NCI-H2081 treated with DMSO at 0.1 percent for 48 hours (cell line): ENCODE measurements at regions not wholly inside any gene's neighbourhood (a gene's known extent, or its start where the extent isn't known, plus 50 kb on each side); places are given as distances from the start of the nearest gene placed in this dataset.
"Not testable (repeated sequence)": the region's sequence is repeated elsewhere in the genome, so short reads cannot be mapped to it uniquely, and the experiment has no call there.

Experiments used
- DNase-seq: peaks from one replicate; lab custom pipeline; 2025; lab: John Stamatoyannopoulos, UW

DNA sequence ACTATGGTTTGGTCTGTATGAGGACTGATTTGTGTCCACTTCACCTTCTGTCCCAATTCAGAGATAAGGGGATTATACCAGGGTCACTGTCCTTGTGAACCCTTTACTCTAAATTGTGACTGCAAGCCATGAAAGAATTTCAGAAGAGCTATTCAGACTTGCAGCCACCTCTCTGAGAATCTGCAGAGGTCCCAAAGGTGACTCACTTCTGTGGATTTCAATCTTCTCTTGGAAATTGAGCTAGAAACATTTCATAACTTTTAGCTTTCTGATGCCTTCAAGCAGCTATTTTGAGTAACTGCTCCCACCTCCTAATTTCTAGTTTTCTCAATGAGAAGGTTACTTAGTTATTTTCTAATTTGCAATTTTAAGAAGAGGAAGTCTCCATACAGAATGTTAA is 1242.4 kb upstream of the ACVR2A start:
- DNase-seq = no peak

DNA sequence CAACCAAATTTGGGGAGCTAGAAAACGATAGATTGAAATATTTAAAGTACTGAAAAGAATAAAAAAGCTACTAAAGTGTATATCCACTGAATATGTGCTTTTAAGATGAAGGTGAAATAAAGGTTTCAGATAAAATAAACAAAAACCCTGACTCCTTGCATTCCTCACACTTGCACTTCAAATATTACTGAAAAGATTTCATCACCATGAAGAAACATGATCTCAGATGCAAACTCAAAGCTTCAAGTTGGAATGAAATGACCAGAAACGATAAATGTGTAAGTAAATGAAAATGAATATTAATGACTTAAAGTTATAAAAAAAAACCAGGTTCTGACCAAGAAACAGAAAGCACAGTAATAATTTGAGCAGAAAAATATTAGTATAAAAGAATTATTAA is 1246.0 kb upstream of the ACVR2A start:
- no peak for DNase-seq

DNA sequence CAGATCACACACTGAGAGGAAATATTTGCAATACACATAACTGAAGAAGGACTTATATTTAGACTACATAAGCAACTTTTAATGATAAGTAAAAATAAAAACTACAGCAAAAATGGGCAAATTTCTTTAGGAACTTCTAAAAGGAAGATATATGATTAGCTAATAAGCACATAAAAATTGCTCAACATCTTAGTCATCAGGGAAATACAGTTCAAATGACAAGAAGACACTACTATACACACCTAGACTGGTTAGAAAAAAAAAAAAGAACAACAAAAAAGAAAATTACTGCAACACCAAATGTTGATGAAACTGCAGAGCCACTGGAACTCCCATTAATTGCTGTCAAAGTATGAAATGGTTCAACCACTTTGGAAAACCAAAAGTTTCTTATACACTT is 1247.5 kb upstream of the ACVR2A start:
- DNase-seq = no peak

DNA sequence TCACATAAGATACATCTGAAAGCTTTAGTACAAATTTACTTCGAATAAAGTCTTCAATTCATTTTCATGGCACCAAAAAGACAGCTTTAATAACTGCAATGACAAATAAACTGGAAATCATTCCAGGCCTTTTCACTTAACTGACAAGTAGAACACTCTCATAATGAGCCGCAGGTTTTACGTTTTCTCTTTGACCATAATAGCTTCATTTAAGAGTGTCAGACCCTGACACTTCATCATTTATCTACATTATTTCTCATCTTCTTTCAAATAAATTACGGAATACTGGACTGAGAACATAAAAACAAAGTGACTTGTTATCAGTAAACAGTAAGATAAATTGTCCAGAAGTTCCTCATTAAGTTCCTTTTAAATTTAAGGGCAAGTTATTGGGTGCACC is 1252.9 kb upstream of the ACVR2A start:
- DNase-seq = no peak

DNA sequence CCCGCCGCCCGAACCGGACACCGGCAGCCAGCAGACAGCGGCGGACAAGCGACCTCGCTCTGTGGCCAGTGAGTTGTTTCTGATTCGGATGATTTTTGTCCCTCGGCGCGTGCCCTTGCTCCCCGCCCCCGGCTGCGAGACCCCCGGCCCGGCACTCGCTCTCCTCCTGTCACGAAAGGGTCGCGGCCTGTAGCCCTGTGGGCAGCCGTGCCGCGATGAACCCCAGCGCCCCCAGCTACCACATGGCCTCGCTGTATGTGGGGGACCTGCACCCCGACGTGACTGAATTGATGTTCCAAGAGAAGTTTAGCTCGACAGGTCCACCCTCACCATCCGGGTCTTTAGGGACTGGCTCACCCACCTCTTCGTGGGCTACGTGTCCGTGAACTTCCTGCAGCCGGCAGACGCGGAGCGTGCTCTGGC is 1257.5 kb upstream of the ACVR2A start:
- no peak for DNase-seq

DNA sequence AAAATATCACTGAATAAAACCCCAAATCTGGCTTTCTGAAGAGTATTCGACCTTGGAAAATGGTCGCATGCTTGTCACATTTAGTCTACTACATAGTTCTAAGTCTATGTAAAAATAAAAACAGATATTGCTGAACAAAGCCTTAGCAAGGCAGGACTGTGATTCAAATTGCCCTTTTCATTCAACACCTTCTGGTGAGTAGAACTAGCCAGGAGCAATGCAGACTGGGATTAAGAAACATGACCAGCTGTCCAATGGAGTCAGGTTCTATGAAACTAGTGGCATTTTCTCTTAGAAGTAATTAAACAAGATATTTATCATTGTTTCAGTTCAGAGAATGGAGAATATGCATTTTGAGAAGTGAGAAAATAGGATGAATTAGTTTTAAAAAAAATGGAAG is 1260.5 kb upstream of the ACVR2A start:
- no peak for DNase-seq

DNA sequence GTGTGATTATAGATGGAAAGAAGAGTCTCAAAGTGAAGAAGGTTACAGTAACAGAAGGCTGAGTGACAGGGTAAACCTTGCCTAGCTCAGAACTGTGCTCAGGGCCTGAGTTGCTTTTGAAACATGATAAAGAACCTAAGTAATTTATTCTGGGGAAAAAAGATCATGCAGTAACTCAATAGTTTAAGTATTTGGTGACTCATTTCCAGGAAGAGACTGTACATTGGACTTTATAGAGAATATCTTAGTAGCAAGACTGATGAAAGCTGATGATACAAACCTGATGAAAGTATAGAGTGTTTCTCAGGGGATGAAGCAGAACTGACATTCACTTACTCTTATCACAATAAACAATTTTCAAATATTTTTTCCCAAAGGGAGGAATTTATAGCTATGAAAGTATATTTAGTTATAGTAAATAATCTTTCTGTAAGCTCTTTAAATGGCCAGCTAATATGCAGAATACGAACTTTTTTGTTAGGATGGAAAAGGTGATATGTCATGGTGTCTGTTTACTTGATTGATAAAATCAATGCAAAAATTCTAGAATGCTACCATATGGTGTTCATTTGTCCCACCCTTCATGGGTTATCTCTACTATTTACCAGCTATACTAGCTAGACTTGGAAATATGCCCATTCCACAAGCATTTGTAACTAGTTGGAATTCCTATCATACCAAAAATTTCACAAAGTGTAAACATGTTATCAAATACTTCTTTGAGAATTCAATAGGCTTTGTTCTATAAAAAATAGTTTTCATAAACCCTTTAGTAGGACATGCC is 1265.5 kb upstream of the ACVR2A start:
- DNase-seq = no peak

DNA sequence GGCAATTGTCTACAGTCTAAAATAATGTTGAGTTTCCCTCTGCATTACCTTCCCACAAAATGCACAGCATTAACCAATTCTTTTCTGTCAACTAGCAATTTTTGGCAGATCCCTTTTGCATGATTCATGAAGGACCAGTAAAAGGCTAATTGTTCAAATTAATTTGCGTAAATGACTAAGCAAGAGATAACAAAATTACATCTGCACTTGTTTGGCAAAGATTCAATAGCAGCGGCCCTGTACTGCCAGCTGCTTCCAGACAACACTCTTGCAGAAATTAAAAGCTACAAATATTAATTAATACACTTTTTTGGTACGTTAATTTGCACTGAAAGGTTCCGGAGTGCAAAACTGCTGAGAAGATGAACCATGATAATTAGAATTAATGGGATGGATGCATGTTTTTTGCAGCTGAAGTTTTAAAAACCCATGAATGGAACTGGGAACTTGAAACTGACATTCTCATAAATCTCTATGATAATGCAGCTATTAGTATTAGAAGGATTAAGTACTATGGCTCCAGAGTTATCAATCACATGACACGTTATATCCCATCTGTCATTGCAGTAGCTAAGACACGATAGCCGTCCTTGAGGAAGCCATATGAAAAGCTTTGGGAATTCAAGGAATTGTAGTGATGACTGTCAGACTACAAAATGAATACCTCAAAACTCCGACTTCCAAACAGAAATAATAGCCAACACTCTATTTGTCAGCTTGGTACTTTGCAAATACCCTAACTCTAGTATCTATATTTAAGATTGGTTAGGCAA is 1268.3 kb upstream of the ACVR2A start:
- no peak for DNase-seq

DNA sequence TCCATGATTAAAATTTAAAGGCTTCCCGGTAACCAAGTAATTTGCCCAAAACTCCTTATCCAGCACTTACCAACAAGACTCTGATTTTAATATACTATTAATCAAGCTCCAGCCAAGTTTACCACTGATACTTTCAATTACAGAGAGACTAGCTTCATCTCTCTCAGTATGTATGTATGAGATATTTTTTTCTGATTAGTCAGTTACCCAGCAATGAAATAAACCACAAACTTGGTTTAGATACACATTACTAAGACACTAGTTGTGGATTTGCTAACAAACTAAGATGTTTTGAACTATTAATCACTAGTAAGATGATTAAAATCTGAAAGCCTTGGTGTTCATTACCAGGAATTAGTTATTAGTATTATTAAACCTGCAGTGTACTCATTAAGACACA is 1272.2 kb upstream of the ACVR2A start:
- no peak for DNase-seq

DNA sequence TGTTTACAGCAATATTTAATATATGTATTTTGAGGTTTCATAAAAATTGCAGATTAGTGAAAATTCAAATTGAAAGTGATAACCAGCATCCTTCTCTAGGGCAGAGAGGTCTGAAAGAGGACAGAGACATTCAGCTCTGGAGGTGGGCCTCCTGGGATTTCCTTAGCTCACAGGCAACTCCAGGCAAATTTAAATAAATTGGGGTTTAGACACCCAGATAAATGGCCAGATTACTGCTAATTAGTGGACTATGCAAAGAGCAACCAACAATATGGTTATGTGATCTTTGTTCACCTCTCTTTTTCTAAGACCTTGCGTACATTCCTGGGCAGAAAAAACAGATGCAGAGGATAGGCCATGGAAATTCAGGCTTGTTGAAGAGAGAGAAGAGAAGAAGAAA is 1282.8 kb upstream of the ACVR2A start:
- no peak for DNase-seq

DNA sequence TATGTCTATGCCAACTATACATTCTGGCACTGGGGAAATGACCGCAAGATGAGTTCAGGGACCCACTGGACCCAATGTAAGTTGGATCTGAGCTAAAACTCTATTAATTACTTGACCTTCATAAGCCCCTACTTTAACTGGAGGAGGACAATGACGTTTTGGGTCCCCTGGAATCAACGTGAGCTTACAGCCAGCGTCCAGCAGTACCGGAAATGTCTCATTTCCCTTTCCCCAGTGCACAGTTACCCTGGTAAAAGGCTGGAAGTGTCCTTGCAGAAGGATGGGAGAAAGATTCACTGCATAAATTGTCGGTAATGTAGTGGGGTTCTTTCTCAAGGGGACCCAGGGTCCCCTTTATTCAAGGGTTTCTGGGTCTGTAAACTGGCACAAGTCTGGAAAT is 1297.6 kb upstream of the ACVR2A start:
- no peak for DNase-seq

DNA sequence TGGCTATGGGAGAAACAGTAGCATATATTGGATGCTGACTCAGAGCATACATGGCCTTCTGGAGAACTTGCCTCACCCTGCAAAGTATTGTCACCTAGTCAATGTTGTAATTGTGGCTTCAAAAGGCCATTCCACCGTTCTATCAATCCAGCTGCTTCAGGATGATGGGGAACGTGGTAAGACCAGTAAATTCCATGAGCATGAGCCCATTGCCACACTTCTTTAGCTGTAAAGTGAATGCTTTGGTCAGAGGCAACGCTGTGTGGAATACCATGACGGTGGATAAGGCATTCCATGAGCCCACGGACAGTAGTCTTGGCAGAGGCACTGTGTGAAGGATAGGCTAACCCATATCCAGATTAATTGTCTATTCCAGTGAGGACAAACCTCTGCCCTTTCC is 1300.1 kb upstream of the ACVR2A start:
- no peak for DNase-seq

DNA sequence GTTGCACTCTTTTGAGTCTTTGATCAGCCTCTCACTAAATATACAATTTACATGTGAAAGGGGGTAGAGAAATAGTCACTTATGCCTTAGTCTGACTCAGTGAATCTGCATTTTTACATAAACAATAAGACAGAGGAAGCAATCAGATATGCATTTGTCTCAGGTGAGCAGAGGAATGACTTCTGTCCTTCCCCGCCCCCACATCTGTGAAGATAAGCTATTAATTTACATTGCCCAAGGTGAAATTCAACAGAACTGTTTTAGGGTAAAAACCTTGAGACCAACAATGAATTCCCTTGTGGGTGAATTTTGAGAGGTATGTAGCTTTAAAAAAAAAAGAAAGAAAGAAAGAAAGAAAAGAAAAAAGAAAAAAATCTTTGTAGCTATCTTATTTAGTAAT is 1302.9 kb upstream of the ACVR2A start:
- DNase-seq = no peak

DNA sequence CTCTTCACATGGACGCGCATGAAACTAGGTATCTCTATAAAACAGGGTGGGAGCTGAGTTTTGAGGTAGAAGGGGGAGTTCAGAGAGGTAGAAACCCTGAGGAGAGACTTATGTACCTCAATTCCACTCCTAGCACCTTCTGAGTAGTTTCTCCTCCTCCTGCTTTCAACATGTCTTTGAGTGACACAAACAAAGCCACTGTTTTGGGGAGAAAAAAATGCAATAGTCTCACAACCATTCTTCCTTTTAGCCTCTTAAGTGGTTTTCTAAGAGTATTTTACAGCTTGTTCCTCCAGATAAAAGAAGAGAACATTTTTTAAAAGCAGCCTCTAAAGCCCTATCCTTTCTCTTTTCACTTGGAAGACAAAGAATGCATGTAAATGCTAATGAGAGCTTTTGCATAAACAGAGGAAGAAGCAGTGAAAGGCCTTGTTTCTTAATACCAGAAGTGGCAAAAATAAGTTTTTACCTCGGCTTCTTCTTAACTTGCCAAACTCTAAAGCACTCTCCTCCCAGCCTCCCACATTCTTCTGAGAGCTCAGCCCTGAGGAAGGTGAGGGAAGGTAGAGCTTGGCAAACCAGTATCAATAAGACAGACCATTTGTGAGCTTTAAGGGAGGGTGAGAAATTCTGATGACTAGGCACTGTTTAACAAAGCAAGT is 1304.4 kb upstream of the ACVR2A start:
- DNase-seq = no peak

DNA sequence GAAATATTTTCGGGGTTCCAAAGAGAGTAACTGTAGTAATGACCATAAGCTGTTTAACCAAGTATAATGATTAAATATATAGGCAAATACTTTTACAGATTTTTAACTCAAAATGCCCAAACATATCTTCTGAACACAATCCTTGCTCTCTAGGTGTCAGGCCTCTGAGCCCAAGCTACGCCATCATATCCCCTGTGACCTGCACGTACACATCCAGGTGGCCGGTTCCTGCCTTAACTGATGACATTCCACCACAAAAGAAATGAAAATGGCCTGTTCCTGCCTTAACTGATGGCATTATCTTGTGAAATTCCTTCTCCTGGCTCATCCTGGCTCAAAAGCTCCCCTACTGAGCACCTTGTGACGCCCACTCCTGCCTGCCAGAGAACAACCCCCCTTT is 1305.1 kb upstream of the ACVR2A start:
- not testable (repeated sequence) for DNase-seq

DNA sequence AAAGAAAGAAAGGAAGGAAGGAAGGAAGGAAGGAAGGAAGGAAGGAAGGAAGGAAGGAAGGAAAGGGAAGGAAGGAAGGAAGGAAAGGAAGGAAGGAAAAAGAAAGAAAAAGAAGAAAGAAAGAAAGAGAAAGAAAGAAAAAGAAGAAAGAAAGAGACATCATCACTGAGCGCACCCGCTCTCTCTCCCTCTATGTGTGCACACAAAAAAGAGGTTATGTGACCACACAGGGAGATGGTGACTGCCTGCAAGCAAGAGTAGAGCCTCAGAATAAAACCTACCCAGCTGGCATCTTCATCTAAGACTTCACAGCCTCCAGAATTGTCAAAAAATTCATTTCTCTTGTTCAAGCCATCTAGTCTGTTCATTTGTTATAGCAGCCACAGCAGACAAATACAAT is 1307.4 kb upstream of the ACVR2A start:
- no peak for DNase-seq

DNA sequence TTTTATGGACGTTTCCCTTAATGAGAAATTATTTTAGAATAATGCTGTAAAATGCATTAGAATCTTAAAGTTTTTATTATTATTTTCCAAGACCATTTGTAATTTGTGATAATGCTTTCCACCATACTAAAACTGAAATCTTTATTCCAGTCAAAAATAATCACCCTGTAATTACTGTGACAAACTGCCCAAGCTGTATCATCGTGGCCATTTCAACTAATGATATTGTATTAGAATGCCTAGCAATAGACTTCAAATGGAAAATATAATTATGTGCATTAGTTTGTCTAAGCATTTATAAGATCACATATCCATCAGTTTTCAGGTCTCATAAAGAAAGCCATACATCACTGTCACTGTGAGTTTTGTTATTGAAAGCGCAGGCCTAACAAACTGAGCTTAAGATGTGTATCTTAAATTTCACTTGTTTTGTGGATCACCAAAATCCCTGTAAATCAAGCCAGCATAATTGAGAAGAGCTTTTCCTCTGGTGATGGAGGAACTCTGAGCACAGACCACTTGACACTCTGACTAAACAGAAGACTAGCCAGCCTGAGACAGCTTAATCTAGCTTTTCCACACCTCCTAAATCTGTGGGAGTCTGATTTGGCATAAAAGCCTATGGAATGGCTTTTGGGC is 1312.2 kb upstream of the ACVR2A start:
- no peak for DNase-seq

DNA sequence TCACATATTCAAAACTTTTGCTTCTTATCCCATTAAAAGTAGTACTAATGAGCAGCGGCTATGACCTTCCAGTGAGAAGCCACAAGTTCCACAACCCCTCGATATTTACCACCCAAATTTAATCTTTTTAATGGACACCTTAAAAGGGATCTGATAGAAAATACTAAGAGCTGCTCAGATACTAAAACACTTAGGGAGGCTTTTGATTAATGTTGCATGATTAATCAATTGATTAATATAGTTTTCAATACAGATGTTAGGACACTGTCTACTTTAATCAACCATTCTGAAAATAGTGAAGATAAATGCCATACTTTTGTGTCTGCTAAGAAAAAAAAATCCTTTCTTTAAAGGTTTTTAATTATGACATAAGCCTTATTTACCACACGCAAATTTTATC is 1312.8 kb upstream of the ACVR2A start:
- no peak for DNase-seq

DNA sequence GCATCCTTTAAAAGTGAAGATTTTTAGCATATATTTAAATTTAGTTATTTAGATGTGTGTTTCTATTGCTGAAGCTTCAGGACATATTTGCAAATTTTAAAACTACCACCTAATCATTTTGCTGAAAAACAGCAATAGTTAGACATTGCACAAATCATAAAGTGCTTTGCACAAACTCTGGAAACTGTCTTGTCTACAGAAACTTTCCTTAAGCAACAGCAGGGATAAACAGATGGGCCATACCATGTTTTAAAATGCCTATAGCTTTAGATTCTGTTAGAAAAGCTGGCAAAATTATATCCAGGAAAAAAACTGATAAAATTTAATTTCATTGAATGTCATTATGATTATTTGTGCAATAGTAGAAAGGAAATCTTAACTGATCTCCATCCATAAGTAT is 1313.9 kb upstream of the ACVR2A start:
- DNase-seq = no peak

DNA sequence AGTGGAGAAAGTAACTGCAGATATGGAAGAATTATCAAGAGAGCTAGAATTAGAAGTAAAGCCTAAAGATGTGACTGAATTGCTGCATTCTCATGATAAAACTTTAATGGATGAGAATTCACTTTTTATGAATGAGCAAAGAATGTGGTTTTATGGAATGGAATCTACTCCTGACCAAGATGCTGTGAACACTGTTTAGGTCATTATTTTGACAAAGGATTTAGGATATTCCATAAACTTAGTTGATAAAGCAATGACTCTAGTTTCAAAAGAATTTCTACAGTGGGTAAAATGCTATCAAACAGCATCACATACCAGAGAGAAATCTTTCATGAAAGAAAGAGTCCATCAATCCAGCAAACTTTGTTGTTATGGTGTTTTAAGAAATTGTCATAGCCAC is 1317.7 kb upstream of the ACVR2A start:
- no peak for DNase-seq

DNA sequence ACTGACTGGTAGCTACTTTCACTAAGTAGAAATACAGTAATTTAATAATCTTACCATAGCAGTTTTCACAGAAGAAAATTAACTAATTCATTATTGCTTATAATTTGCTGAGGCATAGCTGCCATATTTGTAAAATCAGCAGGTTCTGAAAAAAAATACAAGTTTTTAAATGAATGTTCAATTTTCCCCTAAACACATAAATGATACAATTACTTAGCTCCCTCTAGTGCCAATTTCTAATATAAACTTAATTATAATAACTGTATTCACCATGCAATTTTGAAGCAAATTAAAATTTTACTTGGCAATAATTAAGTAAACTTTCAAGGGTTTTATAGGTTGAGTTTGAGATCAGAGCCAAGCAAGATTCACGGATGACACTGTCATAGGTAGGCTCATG is 1321.6 kb upstream of the ACVR2A start:
- no peak for DNase-seq

DNA sequence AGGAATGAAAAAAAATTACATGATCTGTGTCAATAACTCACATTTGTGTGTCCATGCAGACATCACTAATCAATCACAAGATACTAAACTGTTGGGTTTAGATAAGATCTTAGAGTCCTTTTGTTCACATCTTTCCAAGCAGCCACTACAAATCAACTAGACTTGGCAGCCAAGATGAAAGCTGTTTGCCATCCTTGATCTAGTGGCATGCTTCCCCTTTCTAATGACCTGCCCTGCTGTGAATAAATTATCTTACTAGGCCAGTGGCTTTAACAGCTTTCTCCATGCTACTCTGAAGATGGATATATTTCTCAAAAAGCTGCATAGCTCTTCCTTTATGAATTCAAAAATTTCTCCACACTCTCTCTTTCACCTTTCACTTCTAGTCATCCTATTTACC is 1338.0 kb upstream of the ACVR2A start:
- DNase-seq = no peak

DNA sequence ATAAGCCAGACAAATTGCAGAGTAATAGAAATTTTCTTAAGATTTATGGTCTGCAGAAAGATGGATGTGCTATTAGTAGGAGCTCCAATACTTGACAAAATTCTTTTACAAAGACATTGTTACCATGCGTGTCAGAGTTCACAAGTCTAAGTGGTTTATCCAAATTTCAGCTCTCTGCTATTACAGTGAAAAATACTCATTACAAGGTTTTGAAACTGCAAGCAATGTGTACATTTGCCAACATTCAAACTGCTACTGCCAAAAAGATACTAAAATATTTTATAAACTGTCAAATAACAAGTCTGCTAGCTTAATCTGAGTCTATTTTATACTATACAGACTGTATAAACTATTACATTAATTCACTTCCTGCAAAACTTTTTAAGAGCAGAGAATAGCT is 1341.5 kb upstream of the ACVR2A start:
- DNase-seq = no peak
